HepG2 (cell line): ENCODE measurements at regions not wholly inside any gene's neighbourhood (a gene's known extent, or its start where the extent isn't known, plus 50 kb on each side); places are given as distances from the start of the nearest gene placed in this dataset.

Experiments used
- RORA ChIP-seq: sonication (generic); formaldehyde crosslinking; IDR thresholded peaks from 2 replicates; pipeline ENCODE4 v1.5.0; 2020; ENCODE audit warnings: mild to moderate bottlenecking, missing genetic modification reagents, moderate library complexity
- SRSF4 ChIP-seq: fragments of 200-400 bp; formaldehyde crosslinking; IDR thresholded peaks from one replicate; pipeline ENCODE4 v1.6.1; 2018; ENCODE audit warnings: mild to moderate bottlenecking, low read depth, low read length, moderate library complexity; ENCODE audit not compliant: poor library complexity, severe bottlenecking
- ZNF850 ChIP-seq: sonication (generic); formaldehyde crosslinking; conservative IDR thresholded peaks from 2 replicates; pipeline ENCODE4 v1.9.0; 2021; ENCODE audit warnings: mild to moderate bottlenecking, missing genetic modification reagents
- TF ChIP-seq, protein P1 (sequence below): sonication (generic); formaldehyde crosslinking; conservative IDR thresholded peaks from 2 replicates; pipeline ENCODE4 v1.4.0; 2020; ENCODE audit warnings: mild to moderate bottlenecking, missing genetic modification reagents, moderate library complexity

DNA sequence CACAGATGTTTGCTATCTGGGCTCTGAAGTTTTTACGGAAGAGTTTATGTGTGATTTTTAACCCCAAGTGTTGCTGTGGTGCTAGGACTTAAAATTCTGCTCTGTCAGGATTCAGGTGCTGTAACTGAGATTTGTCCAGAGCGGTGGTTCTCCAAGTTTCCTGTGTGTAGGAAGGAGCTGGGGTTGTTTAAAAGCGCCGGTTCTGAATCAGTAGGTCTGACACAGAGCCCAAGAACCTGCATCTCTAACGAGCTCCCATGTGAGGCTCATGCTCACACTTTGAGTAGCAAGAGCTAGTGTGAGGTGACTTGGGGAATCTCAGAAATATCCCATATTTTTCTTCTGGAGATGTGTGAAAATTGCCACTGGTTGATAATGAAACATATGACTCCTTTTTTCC is 325.5 kb downstream of the SATB1 start:
- TF ChIP-seq SRSF4 = no peak
- no peak for TF ChIP-seq RORA (CRISPR knock-in tag)
- TF ChIP-seq, protein P1, sequence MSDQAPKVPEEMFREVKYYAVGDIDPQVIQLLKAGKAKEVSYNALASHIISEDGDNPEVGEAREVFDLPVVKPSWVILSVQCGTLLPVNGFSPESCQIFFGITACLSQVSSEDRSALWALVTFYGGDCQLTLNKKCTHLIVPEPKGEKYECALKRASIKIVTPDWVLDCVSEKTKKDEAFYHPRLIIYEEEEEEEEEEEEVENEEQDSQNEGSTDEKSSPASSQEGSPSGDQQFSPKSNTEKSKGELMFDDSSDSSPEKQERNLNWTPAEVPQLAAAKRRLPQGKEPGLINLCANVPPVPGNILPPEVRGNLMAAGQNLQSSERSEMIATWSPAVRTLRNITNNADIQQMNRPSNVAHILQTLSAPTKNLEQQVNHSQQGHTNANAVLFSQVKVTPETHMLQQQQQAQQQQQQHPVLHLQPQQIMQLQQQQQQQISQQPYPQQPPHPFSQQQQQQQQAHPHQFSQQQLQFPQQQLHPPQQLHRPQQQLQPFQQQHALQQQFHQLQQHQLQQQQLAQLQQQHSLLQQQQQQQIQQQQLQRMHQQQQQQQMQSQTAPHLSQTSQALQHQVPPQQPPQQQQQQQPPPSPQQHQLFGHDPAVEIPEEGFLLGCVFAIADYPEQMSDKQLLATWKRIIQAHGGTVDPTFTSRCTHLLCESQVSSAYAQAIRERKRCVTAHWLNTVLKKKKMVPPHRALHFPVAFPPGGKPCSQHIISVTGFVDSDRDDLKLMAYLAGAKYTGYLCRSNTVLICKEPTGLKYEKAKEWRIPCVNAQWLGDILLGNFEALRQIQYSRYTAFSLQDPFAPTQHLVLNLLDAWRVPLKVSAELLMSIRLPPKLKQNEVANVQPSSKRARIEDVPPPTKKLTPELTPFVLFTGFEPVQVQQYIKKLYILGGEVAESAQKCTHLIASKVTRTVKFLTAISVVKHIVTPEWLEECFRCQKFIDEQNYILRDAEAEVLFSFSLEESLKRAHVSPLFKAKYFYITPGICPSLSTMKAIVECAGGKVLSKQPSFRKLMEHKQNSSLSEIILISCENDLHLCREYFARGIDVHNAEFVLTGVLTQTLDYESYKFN = no peak
- no peak for TF ChIP-seq ZNF850 (CRISPR knock-in tag)
